ENCODE measurements at regions not wholly inside any gene's neighbourhood (a gene's known extent, or its start where the extent isn't known, plus 50 kb on each side); places are given as distances from the start of the nearest gene placed in this dataset.

- TF ChIP-seq POLR2AphosphoS5 (IDR thresholded peaks at IDR 0.05; ENCODE audit: low read depth, low read length) = no peak
Measured at GRCh38 chr9:96073531-96074480, 198.3 kb downstream of the ERCC6L2 start.

- TF ChIP-seq POLR2AphosphoS5 (IDR thresholded peaks at IDR 0.05; ENCODE audit: low read depth, low read length) (no peak), REST (IDR thresholded peaks at IDR 0.05; ENCODE audit: insufficient read depth in 1 of 2, low read depth in 2 of 2, low read length in 2 of 2) (no peak), SIN3A (IDR thresholded peaks at IDR 0.05; ENCODE audit: borderline replicate concordance, insufficient read depth, low read length) (no peak)
Measured at GRCh38 chr9:96072930-96073329, 197.4 kb downstream of the ERCC6L2 start.

- TF ChIP-seq POLR2AphosphoS5 (IDR thresholded peaks at IDR 0.05; ENCODE audit: low read depth, low read length) (no peak), TAF1 (IDR thresholded peaks at IDR 0.05; ENCODE audit: borderline replicate concordance, insufficient read depth, low read length) (no peak), REST (IDR thresholded peaks at IDR 0.05; ENCODE audit: insufficient read depth in 1 of 2, low read depth in 2 of 2, low read length in 2 of 2) (no peak), SIN3A (IDR thresholded peaks at IDR 0.05; ENCODE audit: borderline replicate concordance, insufficient read depth, low read length) (no peak), FOXP2 (optimal IDR thresholded peaks at IDR 0.05; ENCODE audit: borderline replicate concordance, extremely low read depth, extremely low read length, insufficient read depth) (no peak)
Measured at GRCh38 chr9:96071815-96072124, 196.3 kb downstream of the ERCC6L2 start.

- TF ChIP-seq REST (IDR thresholded peaks at IDR 0.05; ENCODE audit: insufficient read depth in 1 of 2, low read depth in 2 of 2, low read length in 2 of 2) (no peak), FOXP2 (optimal IDR thresholded peaks at IDR 0.05; ENCODE audit: borderline replicate concordance, extremely low read depth, extremely low read length, insufficient read depth) (no peak), SIN3A (IDR thresholded peaks at IDR 0.05; ENCODE audit: borderline replicate concordance, insufficient read depth, low read length) (no peak), POLR2AphosphoS5 (IDR thresholded peaks at IDR 0.05; ENCODE audit: low read depth, low read length) (no peak), TAF1 (IDR thresholded peaks at IDR 0.05; ENCODE audit: borderline replicate concordance, insufficient read depth, low read length) (no peak)
Measured at GRCh38 chr9:96071076-96071814, 195.8 kb downstream of the ERCC6L2 start.

GRCh38 chr9:96069629-96070220 is 194.2 kb downstream of the ERCC6L2 start:
- TF ChIP-seq REST (IDR thresholded peaks at IDR 0.05; ENCODE audit: insufficient read depth in 1 of 2, low read depth in 2 of 2, low read length in 2 of 2) = no peak
- no peak for TF ChIP-seq POLR2AphosphoS5 (IDR thresholded peaks at IDR 0.05; ENCODE audit: low read depth, low read length)
- TF ChIP-seq SIN3A (IDR thresholded peaks at IDR 0.05; ENCODE audit: borderline replicate concordance, insufficient read depth, low read length) = no peak
- TF ChIP-seq TAF1 (IDR thresholded peaks at IDR 0.05; ENCODE audit: borderline replicate concordance, insufficient read depth, low read length) = no peak
- no peak for TF ChIP-seq FOXP2 (optimal IDR thresholded peaks at IDR 0.05; ENCODE audit: borderline replicate concordance, extremely low read depth, extremely low read length, insufficient read depth)

All from PFSK-1 (cell line).